MCF 10A (cell line): ENCODE measurements at regions not wholly inside any gene's neighbourhood (a gene's known extent, or its start where the extent isn't known, plus 50 kb on each side); places are given as distances from the start of the nearest gene placed in this dataset.

Source experiments
- BruUV-seq: library from RNA; stranded (reverse); fragments of 400-500 nt; replicated peaks from 2 replicates; lab custom pipeline; 2021; lab: Mats Ljungman, UMichigan
- CTCF ChIA-PET: fragments of 300-600 bp; sonication (Branson Sonifier 250); formaldehyde crosslinking; extraction: SDS; loops from one replicate; lab custom pipeline; 2021; ENCODE audit warnings: antibody characterized with exemption, inconsistent platforms; lab: Yijun Ruan, JAX
- POLR2A ChIA-PET: fragments of 300-600, 350-650 bp; sonication (Branson Sonifier 250); formaldehyde crosslinking; extraction: SDS; loops from one replicate; lab custom pipeline; 2020; ENCODE audit warnings: antibody characterized with exemption, inconsistent platforms; lab: Yijun Ruan, JAX
- DNase-seq: peaks from one replicate; pipeline ENCODE4 v3.0.0-alpha.2; 2018; ENCODE audit not compliant: unreplicated experiment
- H3K27ac Mint-ChIP-seq: one replicate; pipeline ENCODE4 v1.8.0; 2022; ENCODE audit warnings: mild to moderate bottlenecking, low read depth, mixed read lengths; ENCODE audit not compliant: unreplicated experiment
- H3K27me3 Mint-ChIP-seq: one replicate; pipeline ENCODE4 v1.8.0; 2022; ENCODE audit warnings: mixed read lengths; ENCODE audit not compliant: insufficient read depth, unreplicated experiment
- H3K36me3 Mint-ChIP-seq: one replicate; pipeline ENCODE4 v1.8.0; 2022; ENCODE audit warnings: mild to moderate bottlenecking, moderate library complexity, mixed read lengths; ENCODE audit not compliant: insufficient read depth, unreplicated experiment
- H3K4me1 Mint-ChIP-seq: one replicate; pipeline ENCODE4 v1.8.0; 2022; ENCODE audit warnings: mixed read lengths; ENCODE audit not compliant: insufficient read depth, unreplicated experiment
- H3K4me3 Mint-ChIP-seq: one replicate; pipeline ENCODE4 v1.8.0; 2022; ENCODE audit warnings: mild to moderate bottlenecking, moderate library complexity, mixed read lengths; ENCODE audit not compliant: unreplicated experiment
- H3K9me3 Mint-ChIP-seq: one replicate; pipeline ENCODE4 v1.8.0; 2022; ENCODE audit warnings: mixed read lengths; ENCODE audit not compliant: unreplicated experiment
- intact Hi-C: fragments of 100-400 bp; cut with micrococcal nuclease; formaldehyde crosslinking; loops from 2 replicates; pipeline ENCODE4 v1.14.1; 2022
- TF ChIP-seq, protein P1 (sequence below): fragments of 200-600 bp; IDR thresholded peaks from one replicate; pipeline ENCODE4 v1.8.0; 2022; ENCODE audit warnings: antibody characterized with exemption, mild to moderate bottlenecking; ENCODE audit not compliant: unreplicated experiment

DNA sequence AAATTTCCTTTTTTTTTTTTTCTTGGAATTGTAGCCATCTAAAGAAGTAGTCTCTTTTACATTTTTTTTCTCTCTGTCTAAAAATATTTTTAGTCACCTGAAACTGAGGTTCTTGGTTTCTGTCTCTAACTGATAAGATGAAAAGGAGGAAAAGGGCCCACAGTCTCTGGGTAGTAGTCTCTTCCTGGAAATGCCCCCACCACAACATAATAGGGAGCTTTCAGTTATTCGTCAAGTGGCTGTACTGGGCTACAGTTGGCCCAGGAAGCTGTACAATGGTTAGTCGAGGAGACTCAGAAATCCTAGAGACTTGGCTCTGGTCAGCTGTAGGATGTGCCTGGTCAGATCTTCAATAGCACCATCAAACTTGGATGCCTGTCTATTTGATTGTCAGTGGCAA, 163.4 kb downstream of the ACTRT1 start:
- BruUV-seq, result no TSS peak
- no peak overlapping the region for H3K4me3 Mint-ChIP-seq
- intact Hi-C loops, result no loop called here
- no peaks in the 10 kb centered on the region for H3K4me1 Mint-ChIP-seq
- H3K36me3 Mint-ChIP-seq, result no peaks in the 10 kb centered on the region
- no peak for DNase-seq
- H3K27ac Mint-ChIP-seq, result no peak overlapping the region
- CTCF ChIA-PET, result no interaction called here
- POLR2A ChIA-PET, result no interaction called here
- TF ChIP-seq, protein P1, sequence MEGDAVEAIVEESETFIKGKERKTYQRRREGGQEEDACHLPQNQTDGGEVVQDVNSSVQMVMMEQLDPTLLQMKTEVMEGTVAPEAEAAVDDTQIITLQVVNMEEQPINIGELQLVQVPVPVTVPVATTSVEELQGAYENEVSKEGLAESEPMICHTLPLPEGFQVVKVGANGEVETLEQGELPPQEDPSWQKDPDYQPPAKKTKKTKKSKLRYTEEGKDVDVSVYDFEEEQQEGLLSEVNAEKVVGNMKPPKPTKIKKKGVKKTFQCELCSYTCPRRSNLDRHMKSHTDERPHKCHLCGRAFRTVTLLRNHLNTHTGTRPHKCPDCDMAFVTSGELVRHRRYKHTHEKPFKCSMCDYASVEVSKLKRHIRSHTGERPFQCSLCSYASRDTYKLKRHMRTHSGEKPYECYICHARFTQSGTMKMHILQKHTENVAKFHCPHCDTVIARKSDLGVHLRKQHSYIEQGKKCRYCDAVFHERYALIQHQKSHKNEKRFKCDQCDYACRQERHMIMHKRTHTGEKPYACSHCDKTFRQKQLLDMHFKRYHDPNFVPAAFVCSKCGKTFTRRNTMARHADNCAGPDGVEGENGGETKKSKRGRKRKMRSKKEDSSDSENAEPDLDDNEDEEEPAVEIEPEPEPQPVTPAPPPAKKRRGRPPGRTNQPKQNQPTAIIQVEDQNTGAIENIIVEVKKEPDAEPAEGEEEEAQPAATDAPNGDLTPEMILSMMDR, result no peak
- H3K27me3 Mint-ChIP-seq, result no peaks in the 10 kb centered on the region
- peaks cover 3% of the 10 kb centered on the region for H3K9me3 Mint-ChIP-seq

GRCh38 chrX:127884921-127885320, 167.3 kb downstream of the ACTRT1 start:
- TF ChIP-seq, protein P1, result no peak
- CTCF ChIA-PET, result no interaction called here
- Mint-ChIP-seq H3K36me3 (no peaks in the 10 kb centered on the region), H3K4me1 (no peaks in the 10 kb centered on the region), H3K27me3 (no peaks in the 10 kb centered on the region), H3K9me3 (peaks cover 6% of the 10 kb centered on the region), H3K27ac (no peak overlapping the region), H3K4me3 (no peak overlapping the region)
- no TSS peak for BruUV-seq
- no peak for DNase-seq
- intact Hi-C loops, result no loop called here
- POLR2A ChIA-PET, result no interaction called here

- BruUV-seq, result no TSS peak
- no peaks in the 10 kb centered on the region for H3K27me3 Mint-ChIP-seq
- intact Hi-C loops, result no loop called here
These were observed 172.6 kb downstream of the ACTRT1 start for GRCh38 chrX:127879585-127879984.

DNA sequence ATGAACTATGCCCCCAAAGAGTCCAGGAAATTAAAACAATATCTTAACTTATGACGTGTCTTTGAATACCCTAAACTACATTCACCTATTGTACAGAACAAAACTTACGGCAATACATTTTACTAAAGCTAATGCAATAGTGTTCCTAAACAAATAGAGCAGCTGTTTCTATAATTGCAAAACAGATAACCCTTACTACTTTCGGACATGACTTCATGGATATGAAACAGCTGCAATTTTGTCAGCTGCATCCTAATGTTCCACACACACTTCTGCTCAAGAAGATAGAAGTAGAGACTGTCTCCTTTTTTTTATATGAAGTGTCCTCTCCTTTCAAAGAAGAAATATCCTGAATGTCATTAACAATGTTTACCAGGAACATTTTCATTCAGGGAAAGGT, 174.9 kb downstream of the ACTRT1 start:
- H3K27ac Mint-ChIP-seq, result no peak overlapping the region
- no peaks in the 10 kb centered on the region for H3K27me3 Mint-ChIP-seq
- no peak for DNase-seq
- no peaks in the 10 kb centered on the region for H3K4me1 Mint-ChIP-seq
- intact Hi-C loops, result no loop called here
- ChIA-PET CTCF (no interaction called here), POLR2A (no interaction called here)
- H3K4me3 Mint-ChIP-seq, result no peak overlapping the region
- no TSS peak for BruUV-seq
- H3K36me3 Mint-ChIP-seq, result no peaks in the 10 kb centered on the region
- TF ChIP-seq, protein P1, result no peak
- no peaks in the 10 kb centered on the region for H3K9me3 Mint-ChIP-seq

More at GRCh38 chrX:127879585-127879984, 172.6 kb downstream of the ACTRT1 start:
- TF ChIP-seq, protein P1, result no peak
- H3K9me3 Mint-ChIP-seq, result peaks cover 6% of the 10 kb centered on the region
- ChIA-PET POLR2A (no interaction called here), CTCF (no interaction called here)
- peak; percentile 29 for DNase-seq
- H3K4me1 Mint-ChIP-seq, result no peaks in the 10 kb centered on the region
- no peak overlapping the region for H3K27ac Mint-ChIP-seq
- H3K36me3 Mint-ChIP-seq, result no peaks in the 10 kb centered on the region
- no peak overlapping the region for H3K4me3 Mint-ChIP-seq
